IMR-90 (cell line): ENCODE measurements at regions not wholly inside any gene's neighbourhood (a gene's known extent, or its start where the extent isn't known, plus 50 kb on each side); places are given as distances from the start of the nearest gene placed in this dataset.

ENCODE experiments used
- ATAC-seq: fragments of 200-7000 bp; cut with Tn5 transposase; 2 replicates; pipeline ENCODE4 v1.9.1; 2020; ENCODE audit warnings: low read depth, mild to moderate bottlenecking, moderate library complexity
- BruUV-seq: library from RNA; stranded (reverse); fragments of 400-500 nt; replicated peaks from 2 replicates; lab custom pipeline; 2021; lab: Mats Ljungman, UMichigan
- CTCF ChIA-PET: fragments of 300-600 bp; formaldehyde crosslinking; extraction: SDS; loops from one replicate; lab custom pipeline; 2021; ENCODE audit warnings: antibody characterized with exemption; lab: Yijun Ruan, JAX
- POLR2A ChIA-PET: fragments of 300-600 bp; sonication (Branson Sonifier 250); formaldehyde crosslinking; loops from one replicate; lab custom pipeline; 2022; ENCODE audit warnings: antibody characterized with exemption; ENCODE audit not compliant: unreplicated experiment; lab: Charles Lee
- DNase-seq: peaks from one replicate; pipeline ENCODE4 v3.0.0; 2013
- H2AFZ ChIP-seq: replicated peaks from 2 replicates; pipeline ENCODE3; 2013; ENCODE audit warnings: low read length, mild to moderate bottlenecking; ENCODE audit not compliant: poor library complexity
- H2AK5ac ChIP-seq: 2 replicates; pipeline ENCODE4 v1.6.1; 2013; ENCODE audit warnings: low read depth, low read length, inconsistent platforms
- H2AK9ac ChIP-seq: replicated peaks from 2 replicates; pipeline ENCODE3; 2013; ENCODE audit warnings: mild to moderate bottlenecking, low read depth, low read length, moderate library complexity; ENCODE audit not compliant: poor library complexity
- H2BK120ac ChIP-seq: 2 replicates; pipeline ENCODE4 v1.6.1; 2013; ENCODE audit warnings: low read depth, low read length, inconsistent platforms
- H2BK15ac ChIP-seq: 3 replicates; pipeline ENCODE4 v1.6.1; 2013; ENCODE audit warnings: low read depth, low read length, inconsistent platforms
- H2BK20ac ChIP-seq: 2 replicates; pipeline ENCODE4 v1.6.1; 2013; ENCODE audit warnings: low read depth, mild to moderate bottlenecking, inconsistent platforms, low read length, moderate library complexity
- H2BK5ac ChIP-seq: 2 replicates; pipeline ENCODE4 v1.6.1; 2013; ENCODE audit warnings: mild to moderate bottlenecking, low read depth, low read length, inconsistent platforms; ENCODE audit not compliant: poor library complexity, severe bottlenecking
- H3K14ac ChIP-seq: replicated peaks from 2 replicates; pipeline ENCODE4 v1.6.1; 2013; ENCODE audit warnings: low read depth, low read length, inconsistent platforms
- H3K18ac ChIP-seq: 2 replicates; pipeline ENCODE4 v1.6.1; 2013; ENCODE audit warnings: low read depth, low read length, control low read depth
- H3K23ac ChIP-seq: 2 replicates; pipeline ENCODE4 v1.6.1; 2013; ENCODE audit warnings: low read depth, low read length, inconsistent platforms
- H3K27ac ChIP-seq: 2 replicates; pipeline ENCODE4 v1.5.1; 2013; ENCODE audit warnings: mild to moderate bottlenecking, control low read depth, low read length; ENCODE audit not compliant: insufficient read depth
- H3K27me3 ChIP-seq: 2 replicates; pipeline ENCODE4 v1.6.1; 2013; ENCODE audit warnings: low read length; ENCODE audit not compliant: control insufficient read depth, insufficient read depth
- H3K36me3 ChIP-seq: 2 replicates; pipeline ENCODE4 v1.6.1; 2013; ENCODE audit warnings: low read length, mixed read lengths; ENCODE audit not compliant: control insufficient read depth, insufficient read depth
- H3K4ac ChIP-seq: 2 replicates; pipeline ENCODE4 v1.6.1; 2013; ENCODE audit warnings: low read depth, low read length, inconsistent platforms
- H3K4me1 ChIP-seq: 2 replicates; pipeline ENCODE4 v1.6.1; 2013; ENCODE audit warnings: low read length, mixed read lengths; ENCODE audit not compliant: control insufficient read depth, insufficient read depth
- H3K4me2 ChIP-seq: 2 replicates; pipeline ENCODE4 v1.6.1; 2013; ENCODE audit warnings: low read depth, mild to moderate bottlenecking, control low read depth, low read length, moderate library complexity
- H3K4me3 ChIP-seq: 2 replicates; pipeline ENCODE4 v1.5.1; 2013; ENCODE audit warnings: low read depth, mild to moderate bottlenecking, control low read depth, low read length, moderate library complexity; ENCODE audit not compliant: insufficient read depth
- H3K56ac ChIP-seq: 2 replicates; pipeline ENCODE4 v1.6.1; 2013; ENCODE audit warnings: low read length, inconsistent platforms; ENCODE audit not compliant: insufficient read depth; ENCODE audit errors: extremely low read depth
- H3K79me1 ChIP-seq, 2 experiments: 2 replicates each; pipeline ENCODE4 v1.6.1; 2013; ENCODE audit warnings: low read length in 2 of 2, inconsistent platforms in 1 of 2, low read depth in 1 of 2
- H3K9ac ChIP-seq: 2 replicates; pipeline ENCODE4 v1.6.1; 2013; ENCODE audit warnings: low read depth, low read length, control low read depth
- H3K9me1 ChIP-seq: 2 replicates; pipeline ENCODE4 v1.6.1; 2013; ENCODE audit warnings: low read length, inconsistent platforms; ENCODE audit not compliant: insufficient read depth
- H3K9me3 ChIP-seq: 2 replicates; pipeline ENCODE4 v1.6.1; 2013; ENCODE audit warnings: low read length; ENCODE audit not compliant: control insufficient read depth, insufficient read depth
- H4K20me1 ChIP-seq: 2 replicates; pipeline ENCODE4 v1.6.1; 2013; ENCODE audit warnings: low read length, inconsistent platforms; ENCODE audit not compliant: insufficient read depth
- H4K5ac ChIP-seq: 2 replicates; pipeline ENCODE4 v1.6.1; 2013; ENCODE audit warnings: mild to moderate bottlenecking, low read depth, low read length, control low read depth
- H4K8ac ChIP-seq, 2 experiments: 2 replicates each; pipeline ENCODE4 v1.6.1; 2013; ENCODE audit warnings: low read depth in 2 of 2, low read length in 2 of 2, control low read depth in 1 of 2, inconsistent platforms in 1 of 2
- H4K91ac ChIP-seq: 2 replicates; pipeline ENCODE4 v1.6.1; 2013; ENCODE audit warnings: low read depth, low read length, inconsistent platforms; ENCODE audit not compliant: insufficient read depth
- BHLHE40 ChIP-seq: fragments of 150-350 bp; IDR thresholded peaks from 2 replicates; pipeline ENCODE4 v1.6.1; 2016; ENCODE audit warnings: mild to moderate bottlenecking, low read depth, low read length
- CEBPB ChIP-seq: IDR thresholded peaks from 2 replicates; pipeline ENCODE4 v1.6.1; 2012; ENCODE audit warnings: low read depth, low read length, improper control_type of control experiment
- CHD1 ChIP-seq: IDR thresholded peaks from 2 replicates; pipeline ENCODE4 v1.6.1; 2012; ENCODE audit warnings: low read depth, low read length, improper control_type of control experiment
- CTCF ChIP-seq: conservative IDR thresholded peaks from 2 replicates; pipeline ENCODE4 v1.5.1; 2012; ENCODE audit warnings: mild to moderate bottlenecking, low read depth, low read length, improper control_type of control experiment
- ELK1 ChIP-seq: fragments of 150-350 bp; IDR thresholded peaks from 2 replicates; pipeline ENCODE4 v1.6.1; 2016; ENCODE audit warnings: low read depth, mild to moderate bottlenecking, low read length, moderate library complexity, borderline replicate concordance
- FOS ChIP-seq: fragments of 150-350 bp; IDR thresholded peaks from 2 replicates; pipeline ENCODE4 v1.6.1; 2016; ENCODE audit warnings: low read depth, low read length
- MAFK ChIP-seq: IDR thresholded peaks from 2 replicates; pipeline ENCODE4 v1.6.1; 2012; ENCODE audit warnings: low read depth, low read length, improper control_type of control experiment
- MAZ ChIP-seq: IDR thresholded peaks from 2 replicates; pipeline ENCODE4 v1.6.1; 2012; ENCODE audit warnings: low read depth, mild to moderate bottlenecking, low read length, improper control_type of control experiment, moderate library complexity, borderline replicate concordance
- MXI1 ChIP-seq: IDR thresholded peaks from 2 replicates; pipeline ENCODE4 v1.6.1; 2012; ENCODE audit warnings: low read depth, mild to moderate bottlenecking, low read length, moderate library complexity, borderline replicate concordance
- NFE2L2 ChIP-seq: fragments of 150-350 bp; IDR thresholded peaks from 2 replicates; pipeline ENCODE4 v1.6.1; 2016; ENCODE audit warnings: low read depth, mild to moderate bottlenecking, low read length
- POLR2A ChIP-seq: IDR thresholded peaks from 2 replicates; pipeline ENCODE4 v1.6.1; 2012; ENCODE audit warnings: mild to moderate bottlenecking, low read depth, low read length
- RAD21 ChIP-seq: IDR thresholded peaks from 2 replicates; pipeline ENCODE4 v1.6.1; 2012; ENCODE audit warnings: low read length, improper control_type of control experiment
- RCOR1 ChIP-seq: IDR thresholded peaks from 2 replicates; pipeline ENCODE4 v1.6.1; 2012; ENCODE audit warnings: mild to moderate bottlenecking, low read length, improper control_type of control experiment; ENCODE audit not compliant: insufficient replicate concordance
- RFX5 ChIP-seq: IDR thresholded peaks from 2 replicates; pipeline ENCODE4 v1.8.0; 2012; ENCODE audit warnings: low read depth, mild to moderate bottlenecking, low read length, moderate library complexity
- SMC3 ChIP-seq: fragments of 150-350 bp; IDR thresholded peaks from 2 replicates; pipeline ENCODE4 v1.6.1; 2016; ENCODE audit warnings: low read depth, mild to moderate bottlenecking, antibody characterized with exemption, low read length, moderate library complexity
- USF2 ChIP-seq: fragments of 150-350 bp; IDR thresholded peaks from 2 replicates; pipeline ENCODE4 v1.6.1; 2017; ENCODE audit warnings: mild to moderate bottlenecking, antibody characterized with exemption, low read length, low read depth
- WGBS, 2 experiments: methylation state at CpG; one replicate each; pipeline versions ENCODE4 v1.1.5 to v1.1.7; 2013; ENCODE audit warnings: missing lambda C conversion rate in 2 of 2; ENCODE audit not compliant: insufficient read length in 1 of 2; ENCODE audit errors: extremely low coverage in 2 of 2; 5-methylcytosine and 5-hydroxymethylcytosine counted together
- dilution Hi-C: fragments of 300-500 bp; cut with HindIII; formaldehyde crosslinking; loops from one replicate; pipeline ENCODE4 v1.14.3; 2018; ENCODE audit warnings: low sequenced_read_pairs; ENCODE audit not compliant: unreplicated experiment
- in situ Hi-C: fragments of 300-500 bp; cut with MboI; formaldehyde crosslinking; loops from 3 replicates; pipeline ENCODE4 v1.14.3; 2019; ENCODE audit warnings: low sequenced_read_pairs, inconsistent platforms, mixed read lengths
- intact Hi-C: fragments of 100-400 bp; cut with micrococcal nuclease; formaldehyde crosslinking; loops from 2 replicates; pipeline ENCODE4 v1.10.0; 2022

GRCh38 chr17:72439893-72440502, 319.2 kb downstream of the SOX9 start:
- in situ Hi-C loops = no loop called here
- Histone ChIP-seq H3K18ac (no peak overlapping the region), H2BK15ac (no peak overlapping the region), H2AFZ (no peak overlapping the region), H3K79me1 (peaks cover 32 to 50% of the 10 kb centered on the region in 2 experiments), H2BK120ac (no peak overlapping the region), H3K36me3 (no peaks in the 10 kb centered on the region), H2AK9ac (no peak overlapping the region), H3K23ac (no peak overlapping the region), H3K27ac (no peak overlapping the region), H3K4me2 (no peak overlapping the region), H4K5ac (no peak overlapping the region), H2AK5ac (peak overlapping the region; percentile 24; the same call in 1 of the 2 replicates), H3K56ac (no peak overlapping the region), H3K9me3 (no peaks in the 10 kb centered on the region), H2BK5ac (no peak overlapping the region), H3K14ac (no peak overlapping the region), H3K27me3 (no peaks in the 10 kb centered on the region), H4K8ac (no peak overlapping the region), H3K9me1 (peaks cover 2% of the 10 kb centered on the region; the same call in 1 of the 2 replicates), H4K20me1 (no peaks in the 10 kb centered on the region), H3K9ac (no peak overlapping the region), H3K4me3 (no peak overlapping the region), H4K91ac (no peak overlapping the region), H3K4me1 (no peaks in the 10 kb centered on the region; the same call in 1 of the 2 replicates), H3K4ac (no peak overlapping the region), H2BK20ac (no peak overlapping the region)
- dilution Hi-C loops = no loop called here
- DNase-seq = no peak
- POLR2A ChIA-PET = no interaction called here
- WGBS, 2 experiments = 95% methylated on average over 7 of the region's 12 CpGs; no CpG with 5 or more reads in 1 of the 2 experiments
- no peak for TF ChIP-seq MAFK
- TF ChIP-seq MXI1 = no peak
- TF ChIP-seq CTCF = no peak
- TF ChIP-seq FOS = no peak
- no peak for TF ChIP-seq CHD1
- TF ChIP-seq NFE2L2 = no peak
- TF ChIP-seq RCOR1 = no peak
- TF ChIP-seq USF2 = no peak
- no peak for TF ChIP-seq BHLHE40
- TF ChIP-seq SMC3 = no peak
- TF ChIP-seq RAD21 = no peak
- no peak for TF ChIP-seq MAZ
- no peak for TF ChIP-seq ELK1
- TF ChIP-seq POLR2A = no peak
- TF ChIP-seq CEBPB = no peak
- no peak for TF ChIP-seq RFX5
- no peak for ATAC-seq
- no TSS peak for BruUV-seq
- CTCF ChIA-PET = no interaction called here
- intact Hi-C loops = no loop called here
